Erythroblast (primary cell): ENCODE measurements at regions not wholly inside any gene's neighbourhood (a gene's known extent, or its start where the extent isn't known, plus 50 kb on each side); places are given as distances from the start of the nearest gene placed in this dataset.

Experiments used
- GATA1 ChIP-seq: IDR thresholded peaks from 2 replicates; pipeline ENCODE4 v1.6.1; 2011; ENCODE audit warnings: low read depth, mild to moderate bottlenecking, control low read depth, low read length, moderate library complexity
- POLR2A ChIP-seq: IDR thresholded peaks from 2 replicates; pipeline ENCODE4 v1.6.1; 2011; ENCODE audit warnings: mild to moderate bottlenecking, low read length

DNA sequence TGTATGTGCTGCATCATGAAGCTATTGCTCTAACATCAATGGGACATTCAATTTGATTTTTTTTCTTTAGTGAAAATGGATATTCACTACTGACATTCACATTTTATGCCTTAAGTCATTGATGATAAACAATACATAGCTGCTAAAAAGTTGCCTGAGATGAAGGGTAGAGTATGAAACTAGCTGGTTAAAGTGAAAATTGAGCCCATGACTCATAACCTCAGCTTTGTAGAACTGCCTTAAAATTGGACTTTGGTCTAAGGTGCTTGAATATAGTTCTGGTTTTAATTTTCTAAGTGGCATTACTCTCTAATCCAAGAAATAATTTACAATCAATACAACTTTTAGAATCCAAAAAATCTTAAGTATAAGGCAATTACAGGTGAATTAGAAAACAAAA is 740.4 kb upstream of the RIOK2 start:
- TF ChIP-seq POLR2A (no peak), GATA1 (no peak)
